Activated CD4-positive, alpha-beta memory T cell treated with anti-CD3 and anti-CD28 coated beads for 36 hours (primary cell): ENCODE measurements at regions not wholly inside any gene's neighbourhood (a gene's known extent, or its start where the extent isn't known, plus 50 kb on each side); places are given as distances from the start of the nearest gene placed in this dataset.

Source experiments
- CTCF ChIA-PET: fragments of 350-600 bp; sonication (Branson Sonifier 250); formaldehyde crosslinking; loops from one replicate; lab custom pipeline; 2021; ENCODE audit warnings: antibody characterized with exemption, inconsistent platforms; lab: Charles Lee
- POLR2A ChIA-PET: fragments of 350-600 bp; sonication (Branson Sonifier 250); formaldehyde crosslinking; loops from one replicate; lab custom pipeline; 2021; ENCODE audit warnings: antibody characterized with exemption; lab: Charles Lee
- DNase-seq: peaks from one replicate; pipeline ENCODE4 v3.0.0-alpha.2; 2020
- H3K27ac Mint-ChIP-seq: one replicate; pipeline ENCODE4 v1.8.0; 2021; ENCODE audit warnings: mixed read lengths
- H3K27me3 Mint-ChIP-seq: one replicate; pipeline ENCODE4 v1.8.0; 2021; ENCODE audit warnings: mixed read lengths
- H3K36me3 Mint-ChIP-seq: one replicate; pipeline ENCODE4 v1.8.0; 2021; ENCODE audit warnings: mixed read lengths
- H3K4me1 Mint-ChIP-seq: one replicate; pipeline ENCODE4 v1.8.0; 2021; ENCODE audit warnings: low read depth, mixed read lengths
- H3K4me3 Mint-ChIP-seq: one replicate; pipeline ENCODE4 v1.8.0; 2021; ENCODE audit warnings: mild to moderate bottlenecking, mixed read lengths
- H3K9me3 Mint-ChIP-seq: one replicate; pipeline ENCODE4 v1.8.0; 2021; ENCODE audit warnings: mixed read lengths
- intact Hi-C: fragments of 100-400 bp; cut with micrococcal nuclease; formaldehyde crosslinking; loops from one replicate; pipeline ENCODE4 v1.15.1; 2023

GRCh38 chr3:7854721-7855120 is 646.9 kb upstream of the LMCD1 start:
- intact Hi-C loops, result no loop called here

GRCh38 chr3:7865611-7866010 is 636.0 kb upstream of the LMCD1 start:
- CTCF ChIA-PET, result interaction anchor here (0.6 kb wide), 1 partner anchor 8 kb away, joined by 4 read pairs; no protein-coding TSS in a partner anchor
- H3K27ac Mint-ChIP-seq, result no peak overlapping the region
- POLR2A ChIA-PET, result no interaction called here
- no peak for DNase-seq
- intact Hi-C loops, result no loop called here
- H3K27me3 Mint-ChIP-seq, result no peaks in the 10 kb centered on the region
- peaks cover 6% of the 10 kb centered on the region for H3K9me3 Mint-ChIP-seq
- peaks cover 5% of the 10 kb centered on the region for H3K4me1 Mint-ChIP-seq
- no peaks in the 10 kb centered on the region for H3K36me3 Mint-ChIP-seq
- no peak overlapping the region for H3K4me3 Mint-ChIP-seq

More at GRCh38 chr3:7854721-7855120, 646.9 kb upstream of the LMCD1 start:
- ChIA-PET POLR2A (no interaction called here), CTCF (no interaction called here)
- no peaks in the 10 kb centered on the region for H3K9me3 Mint-ChIP-seq
- H3K4me1 Mint-ChIP-seq, result no peaks in the 10 kb centered on the region
- H3K27me3 Mint-ChIP-seq, result no peaks in the 10 kb centered on the region
- no peak overlapping the region for H3K4me3 Mint-ChIP-seq
- no peak for DNase-seq
- H3K27ac Mint-ChIP-seq, result no peak overlapping the region
- H3K36me3 Mint-ChIP-seq, result no peaks in the 10 kb centered on the region

- no peaks in the 10 kb centered on the region for H3K27me3 Mint-ChIP-seq
- H3K4me3 Mint-ChIP-seq, result no peak overlapping the region
- peak overlapping the region; percentile 2 for H3K27ac Mint-ChIP-seq
- DNase-seq, result no peak
- ChIA-PET CTCF (no interaction called here), POLR2A (no interaction called here)
- peaks cover 5% of the 10 kb centered on the region for H3K9me3 Mint-ChIP-seq
- H3K36me3 Mint-ChIP-seq, result no peaks in the 10 kb centered on the region
- intact Hi-C loops, result no loop called here
- H3K4me1 Mint-ChIP-seq, result peaks cover 5% of the 10 kb centered on the region
Measured at GRCh38 chr3:7867587-7867986, 634.0 kb upstream of the LMCD1 start.

DNA sequence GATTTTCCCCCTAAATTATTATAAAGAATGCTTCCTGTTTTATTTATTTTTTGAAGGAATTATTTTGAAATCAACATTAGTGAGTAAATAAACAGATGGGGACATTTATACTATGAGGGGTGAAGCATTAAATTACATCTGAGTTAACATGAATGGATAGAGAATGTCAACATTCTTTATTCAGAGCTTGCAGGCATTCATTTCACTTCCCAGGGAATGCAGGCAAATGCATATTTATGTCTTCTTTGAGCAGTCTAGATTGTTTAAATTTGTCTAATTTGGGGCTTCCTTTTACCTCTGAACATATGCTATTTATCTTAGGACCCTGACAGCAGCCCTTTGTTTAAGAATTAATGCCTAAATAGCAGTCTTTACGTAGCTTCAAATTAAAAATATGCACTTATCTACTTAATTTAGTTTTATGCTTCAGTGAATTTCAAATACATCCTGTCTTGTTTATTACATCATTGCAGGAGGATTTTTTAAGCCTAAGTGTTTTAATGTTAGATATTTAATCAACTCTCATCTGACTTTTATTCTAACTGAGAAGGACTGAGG is 630.5 kb upstream of the LMCD1 start:
- DNase-seq, result no peak
- Mint-ChIP-seq H3K9me3 (peaks cover 5% of the 10 kb centered on the region), H3K27ac (no peak overlapping the region), H3K4me3 (no peak overlapping the region), H3K27me3 (no peaks in the 10 kb centered on the region), H3K36me3 (no peaks in the 10 kb centered on the region), H3K4me1 (peaks cover 5% of the 10 kb centered on the region)
- intact Hi-C loops, result no loop called here
- ChIA-PET POLR2A (no interaction called here), CTCF (no interaction called here)

GRCh38 chr3:7874116-7874515 is 627.5 kb upstream of the LMCD1 start:
- peaks cover 20% of the 10 kb centered on the region for H3K4me1 Mint-ChIP-seq
- intact Hi-C loops, result no loop called here
- H3K36me3 Mint-ChIP-seq, result no peaks in the 10 kb centered on the region
- peaks cover 2% of the 10 kb centered on the region for H3K9me3 Mint-ChIP-seq
- no peak overlapping the region for H3K4me3 Mint-ChIP-seq
- H3K27ac Mint-ChIP-seq, result no peak overlapping the region
- CTCF ChIA-PET, result no interaction called here
- DNase-seq, result no peak
- POLR2A ChIA-PET, result no interaction called here
- no peaks in the 10 kb centered on the region for H3K27me3 Mint-ChIP-seq

DNA sequence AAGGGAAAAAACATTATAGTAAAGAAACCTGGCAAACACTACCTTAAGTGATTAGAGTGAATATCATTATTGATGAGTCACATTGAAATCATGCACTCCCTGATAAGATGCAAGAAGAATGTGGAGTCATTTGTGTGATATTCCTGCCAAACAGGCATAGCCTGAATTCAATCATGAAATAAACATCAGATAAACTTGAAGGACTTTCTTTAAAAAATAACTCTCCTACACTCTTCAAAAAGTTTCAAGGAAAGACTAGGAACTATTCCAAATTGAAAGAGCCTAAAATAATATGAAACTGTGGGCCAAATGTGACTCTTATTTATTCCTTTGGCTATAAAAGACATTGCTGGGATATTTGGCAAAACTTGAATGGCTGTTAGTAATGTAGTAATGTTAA is 625.7 kb upstream of the LMCD1 start:
- CTCF ChIA-PET, result no interaction called here
- H3K4me3 Mint-ChIP-seq, result no peak overlapping the region
- no peaks in the 10 kb centered on the region for H3K27me3 Mint-ChIP-seq
- H3K4me1 Mint-ChIP-seq, result peaks cover 25% of the 10 kb centered on the region
- no peak overlapping the region for H3K27ac Mint-ChIP-seq
- intact Hi-C loops, result loop anchor here (2.0 kb wide), 1 partner anchor 41 kb away; no protein-coding TSS in a partner anchor
- POLR2A ChIA-PET, result no interaction called here
- no peaks in the 10 kb centered on the region for H3K9me3 Mint-ChIP-seq
- no peak for DNase-seq
- H3K36me3 Mint-ChIP-seq, result no peaks in the 10 kb centered on the region

- Mint-ChIP-seq H3K27ac (peak overlapping the region; percentile 36), H3K4me1 (peaks cover 25% of the 10 kb centered on the region), H3K36me3 (no peaks in the 10 kb centered on the region), H3K4me3 (peak overlapping the region; percentile 13), H3K9me3 (no peaks in the 10 kb centered on the region), H3K27me3 (no peaks in the 10 kb centered on the region)
- POLR2A ChIA-PET, result no interaction called here
- DNase-seq, result peak; percentile 40
- intact Hi-C loops, result loop anchor here (2.0 kb wide), 1 partner anchor 40 kb away; no protein-coding TSS in a partner anchor
- CTCF ChIA-PET, result interaction anchor here (1.0 kb wide), 1 partner anchor 20 kb away, joined by 3 read pairs; no protein-coding TSS in a partner anchor
Measured at GRCh38 chr3:7876741-7877297, 624.8 kb upstream of the LMCD1 start.

DNA sequence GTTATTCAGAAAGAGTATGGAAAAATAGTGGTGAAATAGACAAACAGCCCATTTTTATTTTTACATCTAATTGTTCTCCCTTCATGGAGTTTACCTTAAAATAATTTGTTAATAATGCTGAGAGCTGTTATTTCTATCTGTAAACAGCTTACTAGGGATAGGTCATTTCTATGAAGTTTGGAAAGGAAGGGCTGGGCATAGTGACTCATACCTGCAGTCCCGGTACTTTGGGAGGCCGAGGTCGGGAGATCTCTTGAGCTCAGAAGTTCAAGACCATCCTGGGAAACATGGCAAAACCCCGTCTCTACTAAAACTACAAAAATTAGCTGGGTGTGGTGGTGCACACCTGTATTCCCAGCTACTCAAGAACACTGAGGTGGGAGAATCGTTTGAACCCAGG is 624.3 kb upstream of the LMCD1 start:
- DNase-seq, result no peak
- CTCF ChIA-PET, result interaction anchor here (1.0 kb wide), 1 partner anchor 21 kb away, joined by 3 read pairs; no protein-coding TSS in a partner anchor
- Mint-ChIP-seq H3K9me3 (no peaks in the 10 kb centered on the region), H3K4me3 (no peak overlapping the region), H3K4me1 (peaks cover 29% of the 10 kb centered on the region), H3K36me3 (peaks cover under 1% of the 10 kb centered on the region), H3K27me3 (no peaks in the 10 kb centered on the region), H3K27ac (peak overlapping the region; percentile 36)
- POLR2A ChIA-PET, result no interaction called here
- intact Hi-C loops, result loop anchor here (2.0 kb wide), 1 partner anchor 39 kb away; no protein-coding TSS in a partner anchor

DNA sequence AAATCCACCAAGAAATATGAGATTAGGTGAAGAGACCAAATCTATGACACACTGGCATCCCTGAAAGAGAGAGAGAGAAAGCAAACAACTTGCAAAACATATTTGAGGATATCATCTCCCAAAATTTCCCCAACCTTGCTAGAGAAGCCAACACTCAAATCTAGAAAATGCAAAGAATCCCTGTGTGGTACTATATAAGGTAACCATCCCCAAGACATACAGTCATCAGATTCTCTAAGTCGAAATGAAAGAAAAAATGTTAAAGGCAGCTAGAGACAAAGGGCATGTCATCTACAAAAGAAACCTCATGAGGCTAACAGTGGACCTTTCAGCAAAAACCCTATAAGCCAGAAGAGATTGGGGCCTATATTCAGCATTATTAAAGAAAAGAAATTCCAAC is 622.1 kb upstream of the LMCD1 start:
- Mint-ChIP-seq H3K4me3 (no peak overlapping the region), H3K27me3 (no peaks in the 10 kb centered on the region), H3K4me1 (peaks cover 29% of the 10 kb centered on the region), H3K27ac (no peak overlapping the region), H3K36me3 (peaks cover 4% of the 10 kb centered on the region), H3K9me3 (peaks cover 4% of the 10 kb centered on the region)
- POLR2A ChIA-PET, result no interaction called here
- DNase-seq, result no peak
- CTCF ChIA-PET, result no interaction called here
- intact Hi-C loops, result no loop called here

DNA sequence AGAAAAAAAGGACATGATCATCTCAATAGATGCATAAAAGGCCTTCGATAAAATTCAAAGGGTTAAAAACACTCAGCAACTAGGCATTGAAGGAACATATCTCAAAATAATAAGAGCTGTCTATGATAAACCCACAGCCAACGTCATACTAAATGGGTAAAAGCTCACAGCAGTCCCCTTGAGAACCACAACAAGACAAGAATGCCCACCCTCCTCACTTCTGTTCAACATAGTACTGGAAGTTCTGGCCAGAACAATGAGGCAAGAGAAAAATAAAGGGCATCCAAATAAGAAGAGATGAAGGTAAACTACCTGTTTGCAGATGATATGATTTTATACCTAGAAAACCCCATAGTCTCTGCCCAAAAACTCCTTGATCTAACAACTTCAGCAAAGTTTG is 619.7 kb upstream of the LMCD1 start:
- peaks cover 23% of the 10 kb centered on the region for H3K4me1 Mint-ChIP-seq
- no peak for DNase-seq
- H3K27ac Mint-ChIP-seq, result no peak overlapping the region
- intact Hi-C loops, result no loop called here
- H3K36me3 Mint-ChIP-seq, result peaks cover 4% of the 10 kb centered on the region
- H3K27me3 Mint-ChIP-seq, result no peaks in the 10 kb centered on the region
- H3K4me3 Mint-ChIP-seq, result no peak overlapping the region
- H3K9me3 Mint-ChIP-seq, result peaks cover 21% of the 10 kb centered on the region
- ChIA-PET POLR2A (no interaction called here), CTCF (no interaction called here)

DNA sequence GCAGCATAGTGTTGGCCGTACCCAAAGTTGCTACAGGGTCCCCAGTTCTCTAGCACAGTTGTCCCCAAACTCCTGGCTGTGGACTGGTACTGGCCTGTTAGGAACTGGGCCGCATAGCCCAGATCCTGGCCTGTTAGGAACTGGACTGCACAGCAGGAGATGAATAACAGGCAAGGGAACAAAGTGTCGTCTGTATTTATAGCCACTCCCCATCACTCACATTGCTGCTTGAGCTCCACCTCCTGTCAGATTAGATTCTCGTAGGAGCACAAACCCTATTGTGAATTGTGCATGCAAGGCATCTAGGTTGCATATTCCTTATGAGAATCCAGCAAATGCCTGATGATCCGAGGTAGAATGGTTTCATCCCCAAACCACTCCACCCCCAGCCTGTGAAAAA is 604.0 kb upstream of the LMCD1 start:
- ChIA-PET POLR2A (no interaction called here), CTCF (no interaction called here)
- Mint-ChIP-seq H3K4me3 (no peak overlapping the region), H3K9me3 (no peaks in the 10 kb centered on the region), H3K36me3 (no peaks in the 10 kb centered on the region), H3K27ac (no peak overlapping the region), H3K27me3 (no peaks in the 10 kb centered on the region), H3K4me1 (no peaks in the 10 kb centered on the region)
- DNase-seq, result no peak
- intact Hi-C loops, result no loop called here

DNA sequence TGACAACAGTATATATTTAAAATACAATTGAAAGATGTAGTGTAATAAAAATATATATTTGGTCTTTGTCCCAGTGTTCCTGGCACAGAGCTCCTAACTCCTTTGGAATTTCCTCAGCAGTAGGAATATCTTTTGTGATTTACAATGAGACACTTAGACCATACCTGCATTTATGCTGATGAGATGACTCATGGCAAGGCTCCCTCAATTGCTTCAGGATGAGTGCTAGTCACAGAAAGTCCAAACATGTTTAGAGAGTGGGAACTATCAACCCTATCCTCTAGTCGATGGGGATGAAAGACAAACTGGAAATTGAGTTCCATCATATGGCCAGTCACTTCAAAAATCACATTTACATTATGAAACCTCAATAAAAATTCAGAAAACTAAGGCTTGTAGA is 588.3 kb upstream of the LMCD1 start:
- no peak overlapping the region for H3K4me3 Mint-ChIP-seq
- POLR2A ChIA-PET, result no interaction called here
- peaks cover 4% of the 10 kb centered on the region for H3K4me1 Mint-ChIP-seq
- no peak overlapping the region for H3K27ac Mint-ChIP-seq
- no peaks in the 10 kb centered on the region for H3K36me3 Mint-ChIP-seq
- H3K9me3 Mint-ChIP-seq, result no peaks in the 10 kb centered on the region
- intact Hi-C loops, result no loop called here
- no peaks in the 10 kb centered on the region for H3K27me3 Mint-ChIP-seq
- no peak for DNase-seq
- CTCF ChIA-PET, result no interaction called here

GRCh38 chr3:7915356-7915755 is 586.3 kb upstream of the LMCD1 start:
- no peaks in the 10 kb centered on the region for H3K36me3 Mint-ChIP-seq
- intact Hi-C loops, result no loop called here
- H3K27ac Mint-ChIP-seq, result no peak overlapping the region
- H3K27me3 Mint-ChIP-seq, result no peaks in the 10 kb centered on the region
- ChIA-PET CTCF (no interaction called here), POLR2A (no interaction called here)
- H3K9me3 Mint-ChIP-seq, result no peaks in the 10 kb centered on the region
- DNase-seq, result no peak
- no peak overlapping the region for H3K4me3 Mint-ChIP-seq
- peaks cover 6% of the 10 kb centered on the region for H3K4me1 Mint-ChIP-seq
